Spleen (tissue), 7 donors: ENCODE measurements at regions not wholly inside any gene's neighbourhood (a gene's known extent, or its start where the extent isn't known, plus 50 kb on each side); places are given as distances from the start of the nearest gene placed in this dataset.

Source experiments
- CTCF ChIP-seq, 11 experiments: fragments of 200-600 bp in 7 of 11; fragments of 450-650 bp in 4 of 11; sonication (generic) in 4 of 11; IDR thresholded peaks in 8 of 11; conservative IDR thresholded peaks in 3 of 11; 1 replicate in 7 of 11; 2 replicates in 4 of 11; pipeline versions ENCODE4 v1.4.0 to v1.8.0; 2016 to 2021; ENCODE audit warnings: antibody characterized with exemption in 11 of 11, inconsistent platforms in 4 of 11, mild to moderate bottlenecking in 1 of 11
- POLR2A ChIP-seq, 3 donors: fragments of 450-650 bp; IDR thresholded peaks; one replicate each; pipeline ENCODE4 v1.5.1; 2017; ENCODE audit warnings: antibody characterized with exemption in 3 of 3, mild to moderate bottlenecking in 1 of 3
- donor health status: DM: no; HTN: no; CAD: no; lungs with moderate emphysema.
- donor health status: DM: no; HTN: no; CAD: no.
- donor health status: DM: no; HTN: no; CAD: no.

DNA sequence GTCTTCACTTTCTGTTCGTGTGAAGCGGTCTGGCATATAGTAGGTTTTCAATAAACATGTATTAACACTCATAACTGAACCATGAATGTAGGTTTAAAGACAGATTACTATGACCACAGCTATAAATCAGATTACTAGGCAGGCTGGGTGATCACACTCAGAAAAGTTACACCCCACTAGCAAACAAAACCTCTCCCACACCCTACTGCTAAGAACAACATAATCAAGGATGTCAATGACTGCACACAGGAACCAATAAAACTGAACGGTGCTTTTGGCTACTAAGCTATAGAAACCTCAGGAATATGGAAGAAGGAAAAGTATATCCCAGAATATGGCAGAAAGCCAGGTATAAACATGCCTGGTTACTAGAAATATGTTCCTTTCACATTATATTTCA is 676.9 kb downstream of the SMARCA1 start:
- TF ChIP-seq CTCF (IDR thresholded peaks at IDR 0.05 in 8 of 11, conservative IDR thresholded peaks at IDR 0.05 in 3 of 11) (no peak), POLR2A (IDR thresholded peaks at IDR 0.05) (no peak)
